T-helper 17 cell (primary cell): ENCODE measurements at regions not wholly inside any gene's neighbourhood (a gene's known extent, or its start where the extent isn't known, plus 50 kb on each side); places are given as distances from the start of the nearest gene placed in this dataset.
A peak's percentile ranks its signal among the peaks of the same experiment; 100 is the strongest.
"Not testable (repeated sequence)": the region's sequence is repeated elsewhere in the genome, so short reads cannot be mapped to it uniquely, and the experiment has no call there.

Experiments used
- ATAC-seq: fragments of 150-1000 bp; cut with Tn5 transposase; 2 replicates; pipeline ENCODE4 v1.10.0; 2021; ENCODE audit warnings: mild to moderate bottlenecking, moderate library complexity
- DNase-seq, 3 donors: peaks; one replicate each; pipeline versions ENCODE4 v3.0.0 to v3.0.0-alpha.2; 2020 to 2021
- H3K9me3 ChIP-seq: one replicate; pipeline ENCODE4 v1.7.0; 2013; ENCODE audit warnings: low read length, mild to moderate bottlenecking; ENCODE audit not compliant: control insufficient read depth, poor library complexity, severe bottlenecking
- H3K27ac Mint-ChIP-seq: one replicate; pipeline ENCODE4 v1.8.0; 2022; ENCODE audit warnings: mild to moderate bottlenecking, moderate library complexity, mixed read lengths
- H3K27me3 Mint-ChIP-seq: one replicate; pipeline ENCODE4 v1.8.0; 2022; ENCODE audit warnings: mixed read lengths
- H3K36me3 Mint-ChIP-seq: one replicate; pipeline ENCODE4 v1.8.0; 2022; ENCODE audit warnings: low read depth, mixed read lengths
- H3K4me1 Mint-ChIP-seq: one replicate; pipeline ENCODE4 v1.8.0; 2022; ENCODE audit warnings: mild to moderate bottlenecking, mixed read lengths
- H3K4me3 Mint-ChIP-seq: one replicate; pipeline ENCODE4 v1.8.0; 2022; ENCODE audit warnings: mild to moderate bottlenecking, moderate library complexity, mixed read lengths

GRCh38 chr2:8370258-8370802 is 311.5 kb upstream of the ID2 start:
- DNase-seq (no peak), ATAC-seq (no peak)
- no peaks in the 10 kb centered on the region for H3K9me3 ChIP-seq
- Mint-ChIP-seq H3K36me3 (no peaks in the 10 kb centered on the region), H3K4me3 (no peak overlapping the region), H3K27me3 (no peaks in the 10 kb centered on the region), H3K27ac (no peak overlapping the region), H3K4me1 (peaks cover 2% of the 10 kb centered on the region)

GRCh38 chr2:8371653-8372052 is 310.2 kb upstream of the ID2 start:
- no peaks in the 10 kb centered on the region for H3K9me3 ChIP-seq
- no peak for ATAC-seq
- Mint-ChIP-seq H3K4me1 (peaks cover 4% of the 10 kb centered on the region), H3K27ac (no peak overlapping the region), H3K36me3 (no peaks in the 10 kb centered on the region), H3K4me3 (no peak overlapping the region), H3K27me3 (no peaks in the 10 kb centered on the region)
- DNase-seq = no peak

GRCh38 chr2:8374782-8375181 is 307.1 kb upstream of the ID2 start:
- Mint-ChIP-seq H3K27me3 (no peaks in the 10 kb centered on the region), H3K27ac (no peak overlapping the region), H3K4me3 (no peak overlapping the region), H3K4me1 (peaks cover 31% of the 10 kb centered on the region), H3K36me3 (no peaks in the 10 kb centered on the region)
- DNase-seq (no peak), ATAC-seq (no peak)
- H3K9me3 ChIP-seq = no peaks in the 10 kb centered on the region

GRCh38 chr2:8376603-8377410 is 305.0 kb upstream of the ID2 start:
- Mint-ChIP-seq H3K27ac (peak overlapping the region; percentile 81), H3K4me3 (peak overlapping the region; percentile 67), H3K4me1 (peaks cover 35% of the 10 kb centered on the region), H3K36me3 (no peaks in the 10 kb centered on the region), H3K27me3 (no peaks in the 10 kb centered on the region)
- DNase-seq (no peak), ATAC-seq (peak; percentile 80)
- H3K9me3 ChIP-seq = no peaks in the 10 kb centered on the region

- peak; percentile 29 for ATAC-seq
- Mint-ChIP-seq H3K4me3 (peak overlapping the region; percentile 67), H3K4me1 (peaks cover 35% of the 10 kb centered on the region), H3K27me3 (no peaks in the 10 kb centered on the region), H3K27ac (peak overlapping the region; percentile 81), H3K36me3 (peaks cover 2% of the 10 kb centered on the region)
- no peaks in the 10 kb centered on the region for H3K9me3 ChIP-seq
- no peak for DNase-seq
Measured at GRCh38 chr2:8378016-8378810, 303.6 kb upstream of the ID2 start.

- DNase-seq = no peak
- peaks cover 36% of the 10 kb centered on the region for H3K4me1 Mint-ChIP-seq
- H3K27me3 Mint-ChIP-seq = no peaks in the 10 kb centered on the region
- H3K4me3 Mint-ChIP-seq = no peak overlapping the region
- ATAC-seq = no peak
- peaks cover 2% of the 10 kb centered on the region for H3K36me3 Mint-ChIP-seq
- H3K9me3 ChIP-seq = no peaks in the 10 kb centered on the region
- peak overlapping the region; percentile 81 for H3K27ac Mint-ChIP-seq
Measured at GRCh38 chr2:8379128-8379527, 302.7 kb upstream of the ID2 start.

- DNase-seq (no peak), ATAC-seq (no peak)
- Mint-ChIP-seq H3K27me3 (no peaks in the 10 kb centered on the region), H3K36me3 (peaks cover 2% of the 10 kb centered on the region), H3K4me3 (no peak overlapping the region), H3K27ac (peak overlapping the region; percentile 81), H3K4me1 (peaks cover 40% of the 10 kb centered on the region)
- H3K9me3 ChIP-seq = no peaks in the 10 kb centered on the region
Measured at GRCh38 chr2:8379549-8379948, 302.3 kb upstream of the ID2 start.

GRCh38 chr2:8380026-8380425 is 301.8 kb upstream of the ID2 start:
- no peak overlapping the region for H3K4me3 Mint-ChIP-seq
- no peak for DNase-seq
- peaks cover 2% of the 10 kb centered on the region for H3K36me3 Mint-ChIP-seq
- H3K9me3 ChIP-seq = no peaks in the 10 kb centered on the region
- peaks cover 42% of the 10 kb centered on the region for H3K4me1 Mint-ChIP-seq
- no peak for ATAC-seq
- H3K27ac Mint-ChIP-seq = peak overlapping the region; percentile 81
- H3K27me3 Mint-ChIP-seq = no peaks in the 10 kb centered on the region

- DNase-seq = no peak
- Mint-ChIP-seq H3K4me1 (peaks cover 42% of the 10 kb centered on the region), H3K27ac (no peak overlapping the region), H3K27me3 (no peaks in the 10 kb centered on the region), H3K4me3 (no peak overlapping the region), H3K36me3 (peaks cover 2% of the 10 kb centered on the region)
- no peak for ATAC-seq
- H3K9me3 ChIP-seq = no peaks in the 10 kb centered on the region
Measured at GRCh38 chr2:8380566-8380965, 301.3 kb upstream of the ID2 start.

GRCh38 chr2:8382485-8382884 is 299.4 kb upstream of the ID2 start:
- peaks cover 34% of the 10 kb centered on the region for H3K4me1 Mint-ChIP-seq
- no peaks in the 10 kb centered on the region for H3K27me3 Mint-ChIP-seq
- no peak overlapping the region for H3K27ac Mint-ChIP-seq
- ATAC-seq (no peak), DNase-seq (no peak)
- peaks cover 4% of the 10 kb centered on the region for H3K36me3 Mint-ChIP-seq
- H3K4me3 Mint-ChIP-seq = no peak overlapping the region
- no peaks in the 10 kb centered on the region for H3K9me3 ChIP-seq

GRCh38 chr2:8386748-8387147 is 295.1 kb upstream of the ID2 start:
- Mint-ChIP-seq H3K4me1 (peaks cover 15% of the 10 kb centered on the region), H3K36me3 (peaks cover 11% of the 10 kb centered on the region)
- not testable (repeated sequence) for H3K9me3 ChIP-seq, DNase-seq, H3K27me3 Mint-ChIP-seq, H3K27ac Mint-ChIP-seq, H3K4me3 Mint-ChIP-seq, ATAC-seq

GRCh38 chr2:8388781-8389180 is 293.1 kb upstream of the ID2 start:
- H3K27me3 Mint-ChIP-seq = no peaks in the 10 kb centered on the region
- H3K4me3 Mint-ChIP-seq = no peak overlapping the region
- H3K27ac Mint-ChIP-seq = no peak overlapping the region
- H3K4me1 Mint-ChIP-seq = peaks cover 15% of the 10 kb centered on the region
- peaks cover 3% of the 10 kb centered on the region for H3K9me3 ChIP-seq
- peaks cover 9% of the 10 kb centered on the region for H3K36me3 Mint-ChIP-seq
- no peak for ATAC-seq
- DNase-seq = no peak

- no peak for ATAC-seq
- peaks cover 9% of the 10 kb centered on the region for H3K36me3 Mint-ChIP-seq
- no peak overlapping the region for H3K4me3 Mint-ChIP-seq
- DNase-seq = no peak
- peak overlapping the region; percentile 61 for H3K27ac Mint-ChIP-seq
- H3K4me1 Mint-ChIP-seq = peaks cover 10% of the 10 kb centered on the region
- H3K27me3 Mint-ChIP-seq = no peaks in the 10 kb centered on the region
- H3K9me3 ChIP-seq = peaks cover 3% of the 10 kb centered on the region
Measured at GRCh38 chr2:8389431-8390108, 292.3 kb upstream of the ID2 start.
